HuH-7 (cell line): ENCODE measurements at regions not wholly inside any gene's neighbourhood (a gene's known extent, or its start where the extent isn't known, plus 50 kb on each side); places are given as distances from the start of the nearest gene placed in this dataset.

Experiments used
- DNase-seq: peaks from one replicate; pipeline ENCODE4 v3.0.0; 2011; ENCODE audit warnings: low spot score

DNA sequence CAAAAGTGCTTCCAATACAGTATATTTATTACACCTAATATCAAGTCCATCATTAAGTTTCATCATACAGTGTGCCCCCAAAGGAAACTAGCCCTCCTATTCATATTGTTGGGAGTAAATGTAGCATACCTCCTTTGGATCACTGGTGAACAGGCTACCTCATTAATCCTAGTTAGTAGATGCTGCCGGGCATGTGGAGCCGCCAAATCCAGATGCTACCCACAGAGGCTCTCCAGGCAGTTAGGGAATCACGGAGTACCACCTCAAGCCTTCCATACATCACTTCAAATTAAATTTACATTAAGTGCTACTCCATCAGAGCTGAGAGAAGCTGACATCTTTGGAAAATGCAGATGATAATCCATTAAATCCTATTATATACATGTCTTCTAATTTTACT is 121.7 kb upstream of the FOXD3 start:
- DNase-seq, result no peak

DNA sequence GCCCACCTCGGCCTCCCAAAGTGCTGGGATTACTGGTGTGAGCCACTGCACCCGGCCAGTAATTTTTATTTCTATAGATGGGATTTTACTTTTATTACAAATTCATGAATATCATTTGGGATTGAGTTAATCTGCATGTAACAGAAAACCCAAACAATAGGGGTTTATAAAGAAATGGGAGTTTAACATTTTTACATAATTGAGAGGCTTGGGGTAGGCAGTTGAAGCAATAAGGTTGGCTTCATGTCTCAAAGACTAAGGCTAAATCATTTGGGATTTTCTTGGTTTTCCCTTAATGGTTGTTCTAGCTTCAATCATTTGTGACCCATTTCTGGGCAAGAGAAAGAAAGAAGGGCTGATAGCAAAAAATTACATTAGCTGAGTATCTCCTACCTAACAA is 118.7 kb upstream of the FOXD3 start:
- no peak for DNase-seq

DNA sequence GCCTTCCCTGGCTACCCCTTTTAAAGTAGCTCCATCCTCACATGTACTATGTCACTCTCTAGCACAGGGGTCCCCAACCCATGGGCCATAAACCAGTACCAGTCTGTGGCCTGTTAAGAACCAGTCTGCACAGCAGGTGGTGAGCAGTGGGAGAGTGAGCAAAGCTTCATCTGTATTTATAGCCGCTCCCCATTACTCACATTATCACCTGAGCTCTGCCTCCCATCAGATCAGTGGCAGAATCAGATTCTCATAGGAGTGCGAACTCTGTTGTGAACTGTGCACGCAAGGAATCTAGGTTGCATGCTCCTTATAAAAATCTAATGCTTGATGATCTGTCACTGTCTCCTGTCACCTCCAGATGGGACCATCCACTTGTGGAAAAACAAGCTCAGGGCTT is 116.6 kb upstream of the FOXD3 start:
- DNase-seq, result no peak

DNA sequence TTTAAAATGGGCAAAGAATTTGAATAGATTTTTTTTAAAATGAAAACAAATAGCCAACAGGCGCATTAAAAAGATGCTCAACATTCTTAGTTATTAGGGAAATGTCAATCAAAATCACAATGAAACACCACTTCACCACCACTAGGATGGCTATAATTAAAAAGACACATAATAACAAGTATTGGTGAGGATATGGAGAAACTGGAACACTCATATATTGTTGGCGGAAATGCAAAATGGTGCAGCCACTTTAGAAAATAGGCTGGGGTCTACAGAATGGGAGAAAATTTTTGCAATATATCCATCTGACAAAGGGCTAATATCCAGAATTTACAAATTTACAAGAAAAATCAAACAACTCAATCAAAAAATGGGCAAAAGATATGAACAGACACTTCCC is 107.8 kb upstream of the FOXD3 start:
- DNase-seq, result no peak

DNA sequence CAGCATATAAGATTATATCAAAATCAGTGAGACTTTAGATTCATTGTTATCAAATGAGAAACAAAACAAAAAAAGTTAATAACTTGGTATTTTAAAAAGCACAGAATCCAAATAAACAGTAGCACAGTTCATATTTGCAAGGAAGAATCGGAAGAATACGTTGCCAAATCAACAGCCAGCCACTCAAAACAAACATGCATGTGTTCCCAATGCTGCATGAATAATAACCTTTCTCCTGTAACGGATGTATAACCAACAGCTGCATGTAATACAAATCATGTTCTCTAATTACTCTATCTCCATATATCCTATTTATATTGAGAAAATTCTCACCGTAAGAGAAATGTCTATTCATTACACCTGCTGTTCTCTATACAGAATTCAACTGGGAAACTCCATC is 98.9 kb upstream of the FOXD3 start:
- DNase-seq, result no peak

DNA sequence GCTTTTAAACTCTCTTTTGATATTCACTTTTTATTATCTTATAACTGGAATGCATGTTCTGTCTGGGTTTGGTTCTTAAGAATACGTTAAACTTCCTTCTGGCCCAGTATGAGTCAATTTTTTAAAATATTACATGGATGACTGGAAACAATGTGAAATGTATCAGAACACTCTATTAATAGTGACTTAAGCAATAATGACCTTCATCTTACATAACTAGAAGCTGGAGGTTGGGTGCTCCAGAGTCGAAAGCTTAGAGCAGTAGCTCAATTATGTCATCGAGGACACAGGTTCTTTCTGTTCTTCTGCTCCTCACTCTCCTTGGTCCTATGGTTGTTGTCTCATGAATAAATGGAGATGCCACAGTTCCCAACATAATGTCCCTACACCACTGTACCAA is 91.6 kb upstream of the FOXD3 start:
- no peak for DNase-seq

DNA sequence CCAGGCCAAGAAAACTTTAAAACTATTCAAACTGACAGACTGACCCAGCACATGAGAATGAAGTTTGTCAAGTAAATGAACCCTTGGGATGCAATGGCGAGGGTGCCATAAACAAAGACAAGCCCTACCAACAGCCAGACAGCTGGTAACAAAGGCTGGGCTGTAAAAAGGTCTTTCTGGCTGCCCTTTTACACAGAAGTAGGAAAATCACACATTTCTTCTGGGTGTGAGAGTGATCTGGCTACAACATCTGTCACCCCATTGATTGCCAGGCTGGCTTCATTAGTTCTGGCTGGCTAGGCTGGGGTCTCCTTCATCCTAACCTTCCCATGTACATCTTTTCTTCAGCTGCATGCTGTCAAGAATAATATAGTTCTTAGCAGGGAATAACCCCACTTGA is 83.6 kb upstream of the FOXD3 start:
- no peak for DNase-seq

DNA sequence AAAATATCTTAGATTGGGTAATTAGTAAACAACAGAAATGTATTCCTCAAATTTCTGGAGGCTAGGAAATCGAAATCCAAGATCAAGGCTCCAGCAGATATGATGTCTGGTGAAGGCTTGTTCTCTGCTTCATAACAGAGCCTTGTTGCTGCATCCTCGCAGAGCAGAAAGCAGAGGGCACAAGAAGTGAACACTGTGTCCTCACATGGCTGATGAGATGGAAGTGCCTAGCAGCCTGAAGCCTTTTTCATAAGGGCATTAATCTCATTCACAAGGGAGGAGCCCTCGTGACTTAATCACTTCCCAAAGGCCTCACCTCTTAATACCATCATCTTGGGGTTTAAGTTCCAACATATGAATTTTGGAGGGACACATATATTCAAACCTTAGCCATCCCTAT is 77.2 kb upstream of the FOXD3 start:
- DNase-seq, result no peak

DNA sequence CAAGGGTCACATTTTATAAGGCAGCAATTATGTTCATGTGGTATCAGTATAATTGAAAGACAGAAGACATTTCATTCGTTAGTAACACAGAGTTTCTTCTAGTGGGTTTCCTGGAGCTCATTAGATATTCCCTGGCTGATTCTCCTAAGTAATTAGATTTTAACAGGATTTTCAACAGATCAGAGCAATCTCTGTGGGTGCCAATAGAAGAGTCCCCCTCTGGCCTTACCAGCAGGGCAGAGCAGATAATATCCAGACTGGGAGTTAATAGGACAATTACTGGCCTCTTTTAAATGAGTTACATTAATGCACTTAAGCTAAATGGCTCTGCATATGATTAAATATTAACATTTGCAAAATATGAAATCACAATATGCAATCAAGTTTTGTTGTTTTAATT is 74.2 kb upstream of the FOXD3 start:
- DNase-seq, result no peak

DNA sequence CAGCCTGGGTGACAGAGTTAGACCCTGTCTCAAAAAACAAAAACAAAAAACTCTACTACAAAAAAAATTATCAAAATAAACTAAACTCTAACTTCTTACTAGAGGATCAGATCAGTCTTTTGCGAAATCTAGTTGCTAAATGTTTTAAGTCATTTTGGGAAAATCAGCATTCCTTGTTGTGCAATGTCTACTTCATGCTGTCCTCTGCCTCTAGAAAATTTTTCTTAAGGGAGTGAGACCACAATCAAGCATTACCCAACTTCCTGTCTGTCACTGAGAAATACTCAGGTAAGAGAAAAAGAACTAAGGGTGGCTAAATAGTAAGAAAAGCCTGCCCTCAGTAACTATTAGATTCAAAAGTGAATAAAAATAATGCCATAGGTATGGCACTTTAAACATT is 67.2 kb upstream of the FOXD3 start:
- no peak for DNase-seq

DNA sequence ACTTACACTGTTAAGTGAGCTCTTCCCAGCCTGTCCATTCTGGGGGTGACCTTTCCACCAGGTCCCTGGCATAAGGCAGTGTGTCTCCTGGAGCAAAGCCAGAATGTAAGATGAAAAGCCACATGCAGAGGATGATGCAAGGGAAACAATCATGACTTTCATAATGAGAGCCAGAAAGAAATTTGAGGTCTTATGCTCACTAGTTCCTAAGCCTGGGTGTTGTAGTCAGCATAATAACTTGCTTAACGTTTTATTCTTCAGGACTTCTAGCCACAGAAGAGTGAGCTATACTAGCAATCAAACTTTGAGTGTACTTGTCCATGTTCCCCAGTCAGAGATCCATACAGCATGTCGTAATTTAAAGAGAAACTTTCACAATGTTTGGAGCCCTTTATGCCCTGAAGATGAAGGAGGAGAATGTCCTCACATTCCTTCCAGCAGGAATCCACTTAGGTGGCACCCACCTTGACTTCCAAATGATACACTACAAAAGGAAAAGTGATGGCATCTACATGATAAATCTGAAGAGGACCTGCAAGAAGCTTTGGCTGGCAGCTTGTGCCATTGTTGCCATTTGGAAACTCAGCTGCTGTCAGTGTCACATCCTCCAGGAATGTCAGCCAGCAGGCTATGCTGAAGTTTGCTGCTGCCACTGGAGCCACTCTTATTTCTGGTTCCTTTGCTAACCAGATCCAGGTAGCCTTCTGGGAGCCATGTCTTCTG is 60.5 kb upstream of the FOXD3 start:
- DNase-seq, result no peak

DNA sequence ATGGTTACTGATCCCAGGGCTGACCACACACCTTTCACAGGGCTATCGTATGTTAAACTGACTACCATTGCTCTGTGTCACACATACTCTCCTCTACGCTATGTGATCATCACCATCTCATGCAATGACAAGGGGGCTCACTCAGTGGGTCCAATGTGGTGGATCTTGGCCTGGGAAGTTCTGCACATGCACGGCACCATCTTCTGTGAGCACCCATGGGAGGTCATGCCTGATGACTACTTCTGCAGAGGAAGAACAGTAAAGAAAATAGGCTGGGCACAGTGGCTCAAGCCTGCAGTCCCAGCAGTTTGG is 60.0 kb upstream of the FOXD3 start:
- DNase-seq, result no peak

DNA sequence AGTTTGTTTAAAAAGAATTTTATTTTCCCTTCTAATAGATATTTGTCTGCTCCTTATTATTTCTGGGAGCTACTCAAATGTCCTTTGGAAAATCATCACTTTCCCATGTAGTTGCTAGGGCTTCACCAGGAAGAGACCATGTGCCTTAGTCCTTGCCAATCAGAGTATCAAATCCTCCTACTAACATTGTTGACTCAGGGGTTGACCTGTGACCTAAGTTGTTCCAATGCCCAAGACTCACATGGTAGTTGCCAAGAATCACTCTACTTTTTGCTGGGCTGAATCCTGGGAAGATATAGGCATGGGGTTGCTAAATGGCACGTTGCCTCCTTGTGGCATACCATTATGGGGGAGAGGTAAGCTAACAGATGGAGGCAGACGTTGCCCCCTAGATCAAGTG is 58.2 kb upstream of the FOXD3 start:
- no peak for DNase-seq

DNA sequence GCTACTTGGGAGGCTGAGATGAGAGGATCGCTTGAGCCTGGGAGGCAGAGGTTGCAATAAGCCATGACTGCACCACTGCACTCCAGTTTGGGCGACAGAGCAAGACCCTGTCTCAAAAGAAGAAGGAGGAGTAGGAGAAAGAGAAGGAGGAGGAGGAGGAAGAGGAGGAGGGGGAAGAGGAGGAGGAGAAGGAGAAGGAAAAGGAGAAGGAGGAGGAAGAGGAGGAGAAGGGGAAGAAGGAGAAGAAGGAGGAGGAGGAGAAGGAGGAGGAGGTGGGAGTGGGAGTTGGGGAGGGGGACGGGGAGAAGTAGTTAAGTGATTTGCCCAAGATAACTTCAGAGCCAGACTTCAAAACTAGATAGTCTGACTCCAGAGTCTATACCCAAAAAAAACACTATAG is 55.5 kb upstream of the FOXD3 start:
- DNase-seq, result no peak

DNA sequence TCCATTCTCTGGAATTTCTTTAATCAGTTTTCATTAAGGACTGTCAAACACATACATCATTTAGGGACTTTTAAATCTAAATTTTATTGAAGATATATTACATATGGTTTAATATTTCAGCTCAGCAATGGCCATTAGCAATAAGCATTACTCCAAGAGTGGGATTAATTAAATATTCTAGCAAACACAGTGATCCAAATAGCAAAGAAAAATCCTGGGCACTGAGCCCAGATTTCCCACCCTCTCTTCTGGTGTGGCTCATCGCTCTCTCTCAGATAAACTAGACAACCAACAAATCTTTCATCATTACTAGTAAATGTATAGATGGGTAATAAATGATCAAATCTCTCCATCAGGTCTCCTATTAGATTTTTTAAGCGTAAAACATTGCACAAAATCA is 53.5 kb upstream of the FOXD3 start:
- no peak for DNase-seq

DNA sequence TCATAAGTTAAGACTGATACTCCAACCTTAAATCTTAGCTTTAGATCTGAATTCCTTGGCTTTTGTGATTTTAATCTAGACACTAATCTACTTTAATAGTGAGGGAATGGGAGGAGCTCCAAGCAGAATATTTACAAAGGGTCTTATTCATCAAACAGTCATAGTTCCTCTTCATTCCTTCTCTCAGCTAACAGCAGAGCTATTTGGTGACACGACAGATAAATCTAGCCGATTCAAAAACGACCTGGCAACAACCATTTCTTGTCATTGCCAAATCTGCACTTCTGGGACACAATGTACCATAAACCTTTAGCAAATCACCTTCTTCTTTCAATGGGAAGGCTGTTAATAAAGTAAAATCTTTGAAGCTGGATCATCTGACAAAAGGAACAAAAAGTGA is 52.8 kb upstream of the FOXD3 start:
- no peak for DNase-seq
